HG03103 (cell line): ENCODE measurements at regions not wholly inside any gene's neighbourhood (a gene's known extent, or its start where the extent isn't known, plus 50 kb on each side); places are given as distances from the start of the nearest gene placed in this dataset.
A peak's percentile ranks its signal among the peaks of the same experiment; 100 is the strongest.

Source experiments
- ATAC-seq: cut with Tn5 transposase; IDR thresholded peaks from one replicate; pipeline ENCODE4 v1.9.1; 2021; ENCODE audit warnings: low read depth; ENCODE audit not compliant: unreplicated experiment

GRCh38 chr12:77777274-77777673 lies 53.4 kb upstream of the NAV3 start:
- ATAC-seq: no peak

GRCh38 chr12:77774761-77775160 lies 55.9 kb upstream of the NAV3 start:
- ATAC-seq: no peak

- no peak for ATAC-seq
Measured at GRCh38 chr12:77772676-77773298, 57.9 kb upstream of the NAV3 start.

- ATAC-seq: no peak
Measured at GRCh38 chr12:77768558-77768957, 62.1 kb upstream of the NAV3 start.

GRCh38 chr12:77767756-77768343 lies 62.8 kb upstream of the NAV3 start:
- no peak for ATAC-seq

- no peak for ATAC-seq
Measured at GRCh38 chr12:77767335-77767734, 63.4 kb upstream of the NAV3 start.

GRCh38 chr12:77766224-77766623 lies 64.5 kb upstream of the NAV3 start:
- ATAC-seq: no peak

GRCh38 chr12:77761286-77761685 lies 69.4 kb upstream of the NAV3 start:
- ATAC-seq: no peak

- no peak for ATAC-seq
Measured at GRCh38 chr12:77760271-77761025, 70.2 kb upstream of the NAV3 start.

GRCh38 chr12:77754086-77754485 lies 76.6 kb upstream of the NAV3 start:
- no peak for ATAC-seq

GRCh38 chr12:77751939-77752338 lies 78.8 kb upstream of the NAV3 start:
- no peak for ATAC-seq

- ATAC-seq: peak; percentile 100
Measured at GRCh38 chr12:77746096-77746495, 84.6 kb upstream of the NAV3 start.

- ATAC-seq: no peak
Measured at GRCh38 chr12:77745624-77746023, 85.1 kb upstream of the NAV3 start.

- ATAC-seq: no peak
Measured at GRCh38 chr12:77742631-77743030, 88.1 kb upstream of the NAV3 start.

- no peak for ATAC-seq
Measured at GRCh38 chr12:77741974-77742517, 88.6 kb upstream of the NAV3 start.

GRCh38 chr12:77736219-77736965 lies 94.3 kb upstream of the NAV3 start:
- ATAC-seq: no peak

GRCh38 chr12:77734214-77734883 lies 96.3 kb upstream of the NAV3 start:
- no peak for ATAC-seq

GRCh38 chr12:77728018-77728417 lies 102.7 kb upstream of the NAV3 start:
- no peak for ATAC-seq

- no peak for ATAC-seq
Measured at GRCh38 chr12:77727442-77728001, 103.2 kb upstream of the NAV3 start.

GRCh38 chr12:77725611-77726010 lies 105.1 kb upstream of the NAV3 start:
- ATAC-seq: no peak
